ENCODE measurements at regions not wholly inside any gene's neighbourhood (a gene's known extent, or its start where the extent isn't known, plus 50 kb on each side); places are given as distances from the start of the nearest gene placed in this dataset.
A peak's percentile ranks its signal among the peaks of the same experiment; 100 is the strongest.

- no peak for DNase-seq
- 87% methylated on average over 14 of the region's 14 CpGs for WGBS, 2 donors
These were observed 71.2 kb upstream of the B3GAT1 start for GRCh38 chr11:134483291-134483690.

GRCh38 chr11:134482865-134483264 is 70.8 kb upstream of the B3GAT1 start:
- H3K4me1 ChIP-seq (ENCODE audit: control insufficient read depth in 1 of 2, insufficient read depth in 2 of 2, low read length in 2 of 2) = no peaks in the 10 kb centered on the region
- intact Hi-C loops (cut with DNase I) = no loop called here
- 38 to 40% methylated on average over 2 of the region's 2 CpGs for WGBS, 2 donors
- no peaks in the 10 kb centered on the region for H3K36me3 ChIP-seq (ENCODE audit: control insufficient read depth in 1 of 2, insufficient read depth in 2 of 2, low read length in 1 of 2)
- DNase-seq = peak in 1 of 2 donors; percentile 9
- ATAC-seq (ENCODE audit: low FRiP score) = no peak
- no peak overlapping the region for H3K27ac ChIP-seq (ENCODE audit: low read depth in 1 of 2, low read length in 2 of 2)
- H3K27me3 ChIP-seq (ENCODE audit: control insufficient read depth in 1 of 2, insufficient read depth in 2 of 2, low read length in 1 of 2) = no peaks in the 10 kb centered on the region
- H3K9me3 ChIP-seq (ENCODE audit: control insufficient read depth, low read length) = no peaks in the 10 kb centered on the region
- H3K4me3 ChIP-seq (ENCODE audit: low read length in 2 of 2) = no peak overlapping the region

More at GRCh38 chr11:134483291-134483690, 71.2 kb upstream of the B3GAT1 start:
- Histone ChIP-seq H3K27ac (ENCODE audit: low read depth in 1 of 2, low read length in 2 of 2) (no peak overlapping the region), H3K4me1 (ENCODE audit: control insufficient read depth in 1 of 2, insufficient read depth in 2 of 2, low read length in 2 of 2) (no peaks in the 10 kb centered on the region), H3K9me3 (ENCODE audit: control insufficient read depth, low read length) (no peaks in the 10 kb centered on the region), H3K27me3 (ENCODE audit: control insufficient read depth in 1 of 2, insufficient read depth in 2 of 2, low read length in 1 of 2) (no peaks in the 10 kb centered on the region), H3K4me3 (ENCODE audit: low read length in 2 of 2) (no peak overlapping the region), H3K36me3 (ENCODE audit: control insufficient read depth in 1 of 2, insufficient read depth in 2 of 2, low read length in 1 of 2) (no peaks in the 10 kb centered on the region)
- intact Hi-C loops (cut with DNase I) = no loop called here
- no peak for ATAC-seq (ENCODE audit: low FRiP score)

GRCh38 chr11:134481933-134482527 is 70.0 kb upstream of the B3GAT1 start:
- H3K27ac ChIP-seq (ENCODE audit: low read depth in 1 of 2, low read length in 2 of 2) = no peak overlapping the region
- no peak overlapping the region for H3K4me3 ChIP-seq (ENCODE audit: low read length in 2 of 2)
- DNase-seq = peak in 1 of 2 donors; percentile 36
- H3K4me1 ChIP-seq (ENCODE audit: control insufficient read depth in 1 of 2, insufficient read depth in 2 of 2, low read length in 2 of 2) = no peaks in the 10 kb centered on the region
- H3K9me3 ChIP-seq (ENCODE audit: control insufficient read depth, low read length) = no peaks in the 10 kb centered on the region
- no peaks in the 10 kb centered on the region for H3K27me3 ChIP-seq (ENCODE audit: control insufficient read depth in 1 of 2, insufficient read depth in 2 of 2, low read length in 1 of 2)
- intact Hi-C loops (cut with DNase I) = no loop called here
- WGBS, 2 donors = 43 to 50% methylated on average over 4 of the region's 4 CpGs
- no peaks in the 10 kb centered on the region for H3K36me3 ChIP-seq (ENCODE audit: control insufficient read depth in 1 of 2, insufficient read depth in 2 of 2, low read length in 1 of 2)
- ATAC-seq (ENCODE audit: low FRiP score) = no peak

GRCh38 chr11:134481135-134481534 is 69.1 kb upstream of the B3GAT1 start:
- DNase-seq (no peak), ATAC-seq (ENCODE audit: low FRiP score) (no peak)
- Histone ChIP-seq H3K27ac (ENCODE audit: low read depth in 1 of 2, low read length in 2 of 2) (no peak overlapping the region), H3K4me1 (ENCODE audit: control insufficient read depth in 1 of 2, insufficient read depth in 2 of 2, low read length in 2 of 2) (no peaks in the 10 kb centered on the region), H3K27me3 (ENCODE audit: control insufficient read depth in 1 of 2, insufficient read depth in 2 of 2, low read length in 1 of 2) (no peaks in the 10 kb centered on the region), H3K9me3 (ENCODE audit: control insufficient read depth, low read length) (no peaks in the 10 kb centered on the region), H3K36me3 (ENCODE audit: control insufficient read depth in 1 of 2, insufficient read depth in 2 of 2, low read length in 1 of 2) (no peaks in the 10 kb centered on the region), H3K4me3 (ENCODE audit: low read length in 2 of 2) (no peak overlapping the region)
- WGBS, 2 donors = 74 to 83% methylated on average over 3 of the region's 3 CpGs
- intact Hi-C loops (cut with DNase I) = no loop called here

GRCh38 chr11:134480136-134480712 is 68.2 kb upstream of the B3GAT1 start:
- Histone ChIP-seq H3K4me3 (ENCODE audit: low read length in 2 of 2) (no peak overlapping the region), H3K27ac (ENCODE audit: low read depth in 1 of 2, low read length in 2 of 2) (no peak overlapping the region), H3K36me3 (ENCODE audit: control insufficient read depth in 1 of 2, insufficient read depth in 2 of 2, low read length in 1 of 2) (no peaks in the 10 kb centered on the region), H3K27me3 (ENCODE audit: control insufficient read depth in 1 of 2, insufficient read depth in 2 of 2, low read length in 1 of 2) (no peaks in the 10 kb centered on the region), H3K4me1 (ENCODE audit: control insufficient read depth in 1 of 2, insufficient read depth in 2 of 2, low read length in 2 of 2) (no peaks in the 10 kb centered on the region), H3K9me3 (ENCODE audit: control insufficient read depth, low read length) (no peaks in the 10 kb centered on the region)
- DNase-seq (no peak), ATAC-seq (ENCODE audit: low FRiP score) (no peak)
- intact Hi-C loops (cut with DNase I) = no loop called here
- 51 to 57% methylated on average over 5 of the region's 5 CpGs for whole genome bisulfite sequencing, 2 donors

GRCh38 chr11:134479206-134480135 is 67.4 kb upstream of the B3GAT1 start:
- no peak for ATAC-seq (ENCODE audit: low FRiP score)
- intact Hi-C loops (cut with DNase I) = no loop called here
- H3K4me3 ChIP-seq (ENCODE audit: low read length in 2 of 2) = no peak overlapping the region
- H3K27ac ChIP-seq (ENCODE audit: low read depth in 1 of 2, low read length in 2 of 2) = no peak overlapping the region
- DNase-seq = no peak
- H3K36me3 ChIP-seq (ENCODE audit: control insufficient read depth in 1 of 2, insufficient read depth in 2 of 2, low read length in 1 of 2) = no peaks in the 10 kb centered on the region
- no peaks in the 10 kb centered on the region for H3K27me3 ChIP-seq (ENCODE audit: control insufficient read depth in 1 of 2, insufficient read depth in 2 of 2, low read length in 1 of 2)
- no peaks in the 10 kb centered on the region for H3K4me1 ChIP-seq (ENCODE audit: control insufficient read depth in 1 of 2, insufficient read depth in 2 of 2, low read length in 2 of 2)
- no peaks in the 10 kb centered on the region for H3K9me3 ChIP-seq (ENCODE audit: control insufficient read depth, low read length)
- WGBS, 2 donors = 77 to 81% methylated on average over 21 of the region's 21 CpGs

GRCh38 chr11:134478611-134479010 is 66.6 kb upstream of the B3GAT1 start:
- 24 to 43% methylated on average over 2 of the region's 2 CpGs for WGBS, 2 donors
- no peak overlapping the region for H3K27ac ChIP-seq (ENCODE audit: low read depth in 1 of 2, low read length in 2 of 2)
- no peaks in the 10 kb centered on the region for H3K9me3 ChIP-seq (ENCODE audit: control insufficient read depth, low read length)
- no peaks in the 10 kb centered on the region for H3K4me1 ChIP-seq (ENCODE audit: control insufficient read depth in 1 of 2, insufficient read depth in 2 of 2, low read length in 2 of 2)
- H3K4me3 ChIP-seq (ENCODE audit: low read length in 2 of 2) = no peak overlapping the region
- no peak for DNase-seq
- ATAC-seq (ENCODE audit: low FRiP score) = no peak
- no peaks in the 10 kb centered on the region for H3K36me3 ChIP-seq (ENCODE audit: control insufficient read depth in 1 of 2, insufficient read depth in 2 of 2, low read length in 1 of 2)
- intact Hi-C loops (cut with DNase I) = no loop called here
- no peaks in the 10 kb centered on the region for H3K27me3 ChIP-seq (ENCODE audit: control insufficient read depth in 1 of 2, insufficient read depth in 2 of 2, low read length in 1 of 2)

- ATAC-seq (ENCODE audit: low FRiP score) = no peak
- Histone ChIP-seq H3K9me3 (ENCODE audit: control insufficient read depth, low read length) (no peaks in the 10 kb centered on the region), H3K27me3 (ENCODE audit: control insufficient read depth in 1 of 2, insufficient read depth in 2 of 2, low read length in 1 of 2) (no peaks in the 10 kb centered on the region), H3K4me1 (ENCODE audit: control insufficient read depth in 1 of 2, insufficient read depth in 2 of 2, low read length in 2 of 2) (no peaks in the 10 kb centered on the region), H3K36me3 (ENCODE audit: control insufficient read depth in 1 of 2, insufficient read depth in 2 of 2, low read length in 1 of 2) (no peaks in the 10 kb centered on the region), H3K27ac (ENCODE audit: low read depth in 1 of 2, low read length in 2 of 2) (no peak overlapping the region), H3K4me3 (ENCODE audit: low read length in 2 of 2) (no peak overlapping the region)
- 77 to 81% methylated on average over 7 of the region's 7 CpGs for WGBS, 2 donors
- DNase-seq = no peak
- intact Hi-C loops (cut with DNase I) = no loop called here
These were observed 66.1 kb upstream of the B3GAT1 start for GRCh38 chr11:134478176-134478575.

Data from aorta (tissue), 5 donors.